ENCODE measurements at regions not wholly inside any gene's neighbourhood (a gene's known extent, or its start where the extent isn't known, plus 50 kb on each side); places are given as distances from the start of the nearest gene placed in this dataset.

- no peak for TF ChIP-seq REST (IDR thresholded peaks at IDR 0.05; ENCODE audit: low read depth, low read length)
- no peak for TF ChIP-seq CTCF (IDR thresholded peaks at IDR 0.05)
- TF ChIP-seq ELF1 (IDR thresholded peaks at IDR 0.05): no peak
- no peak for TF ChIP-seq SMC3 (IDR thresholded peaks at IDR 0.05; ENCODE audit: low read depth, low read length)
- no peak for TF ChIP-seq RFX5 (IDR thresholded peaks at IDR 0.05; ENCODE audit: low read length)
- TF ChIP-seq NFIC (IDR thresholded peaks at IDR 0.05; ENCODE audit: borderline replicate concordance): no peak
Measured at GRCh38 chr12:92471551-92471950, 231.2 kb upstream of the PLEKHG7 start.
